Neuronal stem cell (in vitro differentiated cells): ENCODE measurements at regions not wholly inside any gene's neighbourhood (a gene's known extent, or its start where the extent isn't known, plus 50 kb on each side); places are given as distances from the start of the nearest gene placed in this dataset.
"Not testable (repeated sequence)": the region's sequence is repeated elsewhere in the genome, so short reads cannot be mapped to it uniquely, and the experiment has no call there.

Experiments used
- DNase-seq: peaks from one replicate; pipeline ENCODE4 v3.0.0-alpha.2; 2013; ENCODE audit warnings: low spot score
- H2AFZ ChIP-seq: one replicate; pipeline ENCODE4 v1.6.1; 2013; ENCODE audit warnings: mild to moderate bottlenecking, low read length, inconsistent platforms
- H2AK5ac ChIP-seq: 2 replicates; pipeline ENCODE4 v1.6.1; 2013; ENCODE audit warnings: low read depth, mild to moderate bottlenecking, inconsistent platforms, low read length, moderate library complexity, mixed read lengths
- H2BK120ac ChIP-seq: 2 replicates; pipeline ENCODE4 v1.6.1; 2013; ENCODE audit warnings: low read depth, mild to moderate bottlenecking, inconsistent platforms, low read length, moderate library complexity, mixed read lengths
- H2BK12ac ChIP-seq: one replicate; pipeline ENCODE4 v1.6.1; 2013; ENCODE audit warnings: low read length, inconsistent platforms
- H2BK15ac ChIP-seq: 2 replicates; pipeline ENCODE4 v1.6.1; 2013; ENCODE audit warnings: mild to moderate bottlenecking, low read length, inconsistent platforms, mixed read lengths
- H2BK5ac ChIP-seq: one replicate; pipeline ENCODE4 v1.6.1; 2013; ENCODE audit warnings: inconsistent platforms, mild to moderate bottlenecking, low read length, moderate library complexity
- H3K14ac ChIP-seq: one replicate; pipeline ENCODE4 v1.6.1; 2013; ENCODE audit warnings: low read length, inconsistent platforms
- H3K18ac ChIP-seq: 2 replicates; pipeline ENCODE4 v1.6.1; 2013; ENCODE audit warnings: low read length, inconsistent platforms
- H3K23ac ChIP-seq: 2 replicates; pipeline ENCODE4 v1.6.1; 2013; ENCODE audit warnings: low read depth, mild to moderate bottlenecking, mixed read lengths, low read length, inconsistent platforms; ENCODE audit not compliant: poor library complexity
- H3K27ac ChIP-seq: replicated peaks from 3 replicates; pipeline ENCODE4 v1.5.1; 2013; ENCODE audit warnings: low read length, inconsistent platforms
- H3K27me3 ChIP-seq, 3 experiments: 2 replicates each; pipeline ENCODE4 v1.6.1; 2013; ENCODE audit warnings: low read length in 3 of 3, mild to moderate bottlenecking in 2 of 3, inconsistent platforms in 1 of 3, low read depth in 1 of 3, mixed read lengths in 1 of 3, moderate library complexity in 1 of 3; ENCODE audit not compliant: control insufficient read depth in 3 of 3, insufficient read depth in 3 of 3
- H3K36me3 ChIP-seq, 2 donors: replicated peaks in 1 of 2; 2 replicates each; pipeline ENCODE4 v1.6.1; 2013; ENCODE audit warnings: low read length in 2 of 2; ENCODE audit not compliant: control insufficient read depth in 2 of 2, insufficient read depth in 2 of 2
- H3K4ac ChIP-seq: 2 replicates; pipeline ENCODE4 v1.6.1; 2013; ENCODE audit warnings: inconsistent platforms, mild to moderate bottlenecking, low read length, moderate library complexity
- H3K4me1 ChIP-seq, 2 donors: 1 replicate in 1 of 2; 2 replicates in 1 of 2; pipeline ENCODE4 v1.6.1; 2013; ENCODE audit warnings: low read length in 2 of 2, low read depth in 1 of 2; ENCODE audit not compliant: control insufficient read depth in 2 of 2, insufficient read depth in 1 of 2
- H3K4me2 ChIP-seq: one replicate; pipeline ENCODE4 v1.6.1; 2013; ENCODE audit warnings: mild to moderate bottlenecking, low read length, inconsistent platforms; ENCODE audit not compliant: insufficient read depth, poor library complexity, severe bottlenecking
- H3K4me3 ChIP-seq, 2 donors: 2 replicates each; pipeline ENCODE4 v1.5.1; 2013; ENCODE audit warnings: low read length in 2 of 2, mild to moderate bottlenecking in 2 of 2, inconsistent platforms in 1 of 2, moderate library complexity in 1 of 2
- H3K79me1 ChIP-seq: one replicate; pipeline ENCODE4 v1.6.1; 2013; ENCODE audit warnings: low read depth, mild to moderate bottlenecking, inconsistent platforms, low read length, moderate library complexity
- H3K9ac ChIP-seq: one replicate; pipeline ENCODE4 v1.6.1; 2013; ENCODE audit warnings: mild to moderate bottlenecking, low read depth, low read length, inconsistent platforms; ENCODE audit not compliant: poor library complexity
- H3K9me3 ChIP-seq, 2 donors: replicated peaks in 1 of 2; 2 replicates each; pipeline versions ENCODE3 to v1.6.1; 2013; ENCODE audit warnings: low read length in 2 of 2, mild to moderate bottlenecking in 2 of 2, inconsistent platforms in 1 of 2, low read depth in 1 of 2, mixed read lengths in 1 of 2, moderate library complexity in 1 of 2; ENCODE audit not compliant: control insufficient read depth in 2 of 2, insufficient read depth in 1 of 2
- H4K8ac ChIP-seq: one replicate; pipeline ENCODE4 v1.6.1; 2013; ENCODE audit warnings: low read depth, mild to moderate bottlenecking, inconsistent platforms, low read length, moderate library complexity
- H4K91ac ChIP-seq: one replicate; pipeline ENCODE4 v1.6.1; 2013; ENCODE audit warnings: low read length, low read depth, mild to moderate bottlenecking, inconsistent platforms; ENCODE audit not compliant: poor library complexity
- WGBS, 2 donors: extraction: QIAGEN DNeasy Blood & Tissue Kit; methylation state at CpG; one replicate each; pipeline ENCODE4 v1.1.7; 2013; ENCODE audit warnings: missing lambda C conversion rate in 2 of 2, mixed read lengths in 1 of 2; ENCODE audit not compliant: insufficient read length in 2 of 2, insufficient replicate concordance in 1 of 2; ENCODE audit errors: extremely low coverage in 2 of 2; 5-methylcytosine and 5-hydroxymethylcytosine counted together

GRCh38 chr20:54788260-54788659, 312.9 kb downstream of the DOK5 start:
- H2BK12ac ChIP-seq, H2BK120ac ChIP-seq, H2BK15ac ChIP-seq, H3K4ac ChIP-seq, H3K14ac ChIP-seq, H3K18ac ChIP-seq, H3K36me3 ChIP-seq, H3K27me3 ChIP-seq, DNase-seq, H3K23ac ChIP-seq, H3K4me1 ChIP-seq, H2AK5ac ChIP-seq, H3K9me3 ChIP-seq, H3K9ac ChIP-seq, H3K79me1 ChIP-seq, H3K4me3 ChIP-seq, H4K91ac ChIP-seq, H2BK5ac ChIP-seq, H3K4me2 ChIP-seq, H3K27ac ChIP-seq, H2AFZ ChIP-seq, H4K8ac ChIP-seq: not testable (repeated sequence)
- WGBS, 2 donors: no CpG with 5 or more reads among the region's 4 CpGs

GRCh38 chr20:54782758-54783157, 307.4 kb downstream of the DOK5 start:
- not testable (repeated sequence) for H3K4me1 ChIP-seq, H2BK120ac ChIP-seq, H3K36me3 ChIP-seq, H4K91ac ChIP-seq, H3K14ac ChIP-seq, H2AK5ac ChIP-seq, H3K4me2 ChIP-seq, H2AFZ ChIP-seq, H3K27me3 ChIP-seq, H3K18ac ChIP-seq, H3K79me1 ChIP-seq, H3K9ac ChIP-seq, DNase-seq, H2BK5ac ChIP-seq, H3K4me3 ChIP-seq, H3K9me3 ChIP-seq, H2BK12ac ChIP-seq, H2BK15ac ChIP-seq, H3K23ac ChIP-seq, H3K27ac ChIP-seq, H3K4ac ChIP-seq, H4K8ac ChIP-seq
- WGBS, 2 donors: no CpG with 5 or more reads among the region's 9 CpGs

- H3K18ac ChIP-seq: no peak overlapping the region
- no peak overlapping the region for H4K91ac ChIP-seq
- no peak overlapping the region for H3K23ac ChIP-seq
- H4K8ac ChIP-seq: no peak overlapping the region
- H2BK15ac ChIP-seq: no peak overlapping the region
- no peak overlapping the region for H2BK5ac ChIP-seq
- no peak overlapping the region for H3K27ac ChIP-seq
- no peaks in the 10 kb centered on the region for H3K27me3 ChIP-seq
- no peak overlapping the region for H3K4ac ChIP-seq
- no peaks in the 10 kb centered on the region for H3K9me3 ChIP-seq
- no peak overlapping the region for H3K4me2 ChIP-seq
- no peak overlapping the region for H3K4me3 ChIP-seq
- no peaks in the 10 kb centered on the region for H3K36me3 ChIP-seq
- H2BK120ac ChIP-seq: no peak overlapping the region
- no peaks in the 10 kb centered on the region for H3K4me1 ChIP-seq
- no peak overlapping the region for H3K9ac ChIP-seq
- H2BK12ac ChIP-seq: no peak overlapping the region
- no peak for DNase-seq
- no peak overlapping the region for H2AK5ac ChIP-seq
- H3K14ac ChIP-seq: no peak overlapping the region
- H2AFZ ChIP-seq: peak overlapping the region; percentile 7
- WGBS, 2 donors: no CpG with 5 or more reads among the region's 5 CpGs
- no peaks in the 10 kb centered on the region for H3K79me1 ChIP-seq
Measured at GRCh38 chr20:54774426-54774825, 299.0 kb downstream of the DOK5 start.

GRCh38 chr20:54773643-54774000, 298.2 kb downstream of the DOK5 start:
- Histone ChIP-seq H3K4ac (no peak overlapping the region), H3K27me3 (no peaks in the 10 kb centered on the region), H3K9me3 (no peaks in the 10 kb centered on the region), H3K4me1 (no peaks in the 10 kb centered on the region), H3K36me3 (no peaks in the 10 kb centered on the region), H3K27ac (no peak overlapping the region), H3K14ac (no peak overlapping the region), H3K23ac (no peak overlapping the region), H2BK15ac (no peak overlapping the region), H2AFZ (no peak overlapping the region), H4K8ac (no peak overlapping the region), H2BK120ac (no peak overlapping the region), H3K4me2 (no peak overlapping the region), H2AK5ac (no peak overlapping the region), H2BK12ac (no peak overlapping the region), H3K9ac (no peak overlapping the region), H4K91ac (no peak overlapping the region), H3K4me3 (no peak overlapping the region), H2BK5ac (no peak overlapping the region), H3K79me1 (no peaks in the 10 kb centered on the region), H3K18ac (no peak overlapping the region)
- no CpG with 5 or more reads among the region's 8 CpGs for WGBS, 2 donors
- no peak for DNase-seq
